ENCODE measurements at regions not wholly inside any gene's neighbourhood (a gene's known extent, or its start where the extent isn't known, plus 50 kb on each side); places are given as distances from the start of the nearest gene placed in this dataset.

GRCh38 chr6:21971541-21971940, 325.3 kb downstream of the PRL start:
- DNase-seq, result no peak

- DNase-seq, result no peak
Observed at GRCh38 chr6:21972516-21972915, 324.3 kb downstream of the PRL start.

- no peak for DNase-seq
Observed at GRCh38 chr6:21977346-21977745, 319.5 kb downstream of the PRL start.

GRCh38 chr6:21981235-21981833, 315.5 kb downstream of the PRL start:
- DNase-seq, result no peak

- no peak for DNase-seq
Observed at GRCh38 chr6:21984135-21984534, 312.7 kb downstream of the PRL start.

GRCh38 chr6:21984561-21984960, 312.3 kb downstream of the PRL start:
- DNase-seq, result no peak

GRCh38 chr6:21985904-21986303, 310.9 kb downstream of the PRL start:
- no peak for DNase-seq

DNA sequence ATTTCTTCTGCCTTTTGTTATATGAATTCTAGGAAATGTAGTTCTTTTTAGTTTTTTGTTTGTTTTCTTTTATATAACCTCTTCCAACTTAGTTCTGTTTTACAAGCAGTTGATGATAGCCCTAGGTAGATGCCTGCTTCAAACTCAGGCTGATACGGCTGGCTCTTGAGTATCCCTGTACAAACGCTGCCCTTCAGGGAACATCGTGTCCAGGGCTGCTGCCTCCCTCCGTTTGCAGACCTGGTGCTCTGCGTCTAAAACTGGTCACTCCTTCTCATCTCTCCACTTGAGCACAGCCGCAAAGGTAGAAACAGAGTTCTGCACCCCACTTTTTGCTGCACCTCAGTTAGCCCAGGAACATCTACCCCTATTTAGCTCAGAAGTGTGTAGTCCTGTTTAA, 310.1 kb downstream of the PRL start:
- DNase-seq, result no peak

GRCh38 chr6:21987501-21987957, 309.3 kb downstream of the PRL start:
- no peak for DNase-seq

DNA sequence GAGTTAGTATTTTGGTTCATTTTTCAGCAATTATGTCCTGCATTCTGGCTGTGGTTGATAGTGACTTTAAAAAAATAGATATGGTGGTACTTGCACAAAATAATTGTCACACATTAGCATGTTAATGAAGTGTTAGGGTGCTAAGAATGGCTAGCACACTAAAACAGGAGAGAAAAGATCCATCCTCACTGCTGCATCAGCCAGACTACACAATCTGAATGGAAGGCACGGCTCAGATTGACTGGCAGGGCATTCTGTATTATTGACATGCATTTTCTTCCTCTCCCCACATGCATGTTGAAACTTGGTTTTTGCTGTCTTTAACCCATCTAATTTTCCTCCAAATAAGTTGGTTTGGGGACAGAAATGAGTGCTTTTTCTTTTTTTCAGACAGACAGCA, 306.3 kb downstream of the PRL start:
- DNase-seq, result no peak

GRCh38 chr6:21992178-21992967, 304.5 kb downstream of the PRL start:
- DNase-seq, result no peak

DNA sequence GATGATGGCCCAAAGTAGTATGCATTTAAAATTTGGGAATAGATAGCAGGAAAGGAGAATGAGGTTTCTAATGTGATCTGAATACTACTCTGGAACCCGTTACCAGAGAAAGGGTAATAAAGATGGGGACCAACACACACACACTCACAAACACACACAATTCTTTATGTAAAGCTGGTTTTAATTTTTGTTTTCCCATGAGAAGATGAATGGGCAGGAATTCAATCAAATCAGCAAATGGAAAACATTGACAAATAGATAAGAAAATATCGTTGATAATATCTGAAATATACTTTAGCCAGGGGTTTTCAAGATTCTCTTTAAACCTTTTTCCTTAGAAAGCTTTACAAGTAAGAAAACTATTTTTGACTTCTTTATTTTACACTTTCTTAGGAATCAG, 303.0 kb downstream of the PRL start:
- no peak for DNase-seq

- DNase-seq, result no peak
Observed at GRCh38 chr6:21994821-21995220, 302.0 kb downstream of the PRL start.

DNA sequence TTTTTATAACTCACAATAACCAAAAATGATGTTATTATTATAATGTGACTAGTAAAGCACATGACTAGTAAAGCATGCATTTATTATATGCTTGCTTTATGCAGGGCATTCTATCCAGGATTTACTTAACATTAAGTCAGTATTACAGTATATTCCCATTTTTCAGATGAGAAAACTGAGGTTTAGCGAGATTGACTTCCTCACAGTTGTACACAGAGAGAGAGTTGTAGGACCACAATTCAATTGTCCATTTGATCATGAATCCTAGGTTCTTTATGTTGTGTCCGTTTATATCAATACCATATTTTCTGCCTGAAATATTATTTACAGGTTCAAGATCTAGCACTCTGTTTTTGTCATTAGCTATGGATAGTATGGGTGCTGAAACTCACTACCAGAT, 301.5 kb downstream of the PRL start:
- no peak for DNase-seq

DNA sequence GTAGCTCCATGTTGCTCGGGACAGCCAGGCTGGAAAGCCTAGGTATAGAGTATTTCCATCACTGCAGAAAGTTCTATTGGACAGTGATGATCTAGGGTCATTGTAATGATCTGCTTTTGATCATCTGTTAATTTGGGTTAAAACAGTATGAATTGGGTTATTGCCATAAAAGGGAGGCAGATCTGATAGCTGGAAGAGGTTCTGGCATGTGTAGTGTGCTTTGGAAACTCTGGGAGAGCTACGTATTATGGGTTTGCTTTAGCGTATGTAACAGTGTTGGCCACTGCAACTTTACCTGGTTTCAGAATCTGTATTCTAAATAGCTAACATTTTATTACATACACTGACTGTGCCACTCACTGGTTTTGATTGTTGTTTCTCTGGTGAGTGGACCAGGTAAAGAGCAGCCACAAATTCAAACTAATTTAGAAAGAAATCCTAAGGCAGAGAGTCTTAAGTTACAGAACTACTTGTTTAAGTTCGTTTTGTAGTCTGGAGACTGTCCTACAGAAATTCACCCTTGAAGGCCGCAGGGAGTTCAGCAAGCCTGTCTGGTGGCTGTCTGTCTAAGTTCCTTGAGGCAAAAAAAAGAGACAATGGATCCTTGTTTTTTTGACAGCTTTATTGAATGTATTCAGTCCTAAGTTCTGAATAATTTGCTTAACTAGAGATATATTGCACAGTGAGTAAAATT, 300.3 kb downstream of the PRL start:
- no peak for DNase-seq

GRCh38 chr6:21997119-21998037, 299.5 kb downstream of the PRL start:
- no peak for DNase-seq

DNA sequence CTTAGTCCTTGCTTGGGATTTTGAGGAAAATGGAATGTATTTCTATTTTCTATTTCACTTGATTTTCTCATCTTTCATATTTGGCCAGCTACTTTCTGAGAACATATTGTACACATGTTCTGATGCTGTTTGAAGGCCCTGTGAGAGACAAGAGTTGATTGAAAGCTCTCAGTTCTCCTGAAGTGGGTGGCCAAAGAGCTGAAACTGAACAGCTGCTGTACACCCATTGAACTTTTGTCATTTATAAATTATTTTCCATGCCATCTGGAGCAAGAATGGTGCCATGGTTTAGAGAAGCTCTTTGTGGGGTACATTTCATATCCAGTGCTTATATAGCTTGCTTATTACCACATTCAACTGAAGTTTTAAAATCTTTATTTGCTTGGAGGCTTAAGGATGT, 298.3 kb downstream of the PRL start:
- DNase-seq, result no peak

GRCh38 chr6:21999012-21999528, 297.8 kb downstream of the PRL start:
- no peak for DNase-seq

GRCh38 chr6:21999741-22000140, 297.1 kb downstream of the PRL start:
- no peak for DNase-seq

- DNase-seq, result no peak
Observed at GRCh38 chr6:22001396-22002027, 295.3 kb downstream of the PRL start.

DNA sequence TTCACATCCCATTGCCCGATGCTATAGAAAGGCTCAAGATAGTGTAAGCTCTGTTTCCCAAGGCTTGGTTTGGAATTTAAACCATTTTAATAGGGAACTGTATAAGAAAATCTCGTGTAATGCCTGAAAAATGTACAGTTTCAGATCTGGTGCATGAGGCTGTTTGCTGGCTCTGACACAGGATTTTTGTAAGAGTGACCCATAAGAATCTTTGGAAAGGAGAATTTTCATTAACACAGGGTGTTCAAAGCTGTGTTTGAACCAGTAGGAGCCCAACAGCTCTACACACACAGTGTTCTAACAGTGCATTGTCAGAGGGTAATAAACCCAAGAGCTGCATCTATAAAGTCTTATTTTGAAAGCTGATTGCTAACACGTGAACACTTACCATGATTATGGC, 293.5 kb downstream of the PRL start:
- no peak for DNase-seq

- DNase-seq, result no peak
Observed at GRCh38 chr6:22006795-22007194, 290.0 kb downstream of the PRL start.
